ENCODE measurements at regions not wholly inside any gene's neighbourhood (a gene's known extent, or its start where the extent isn't known, plus 50 kb on each side); places are given as distances from the start of the nearest gene placed in this dataset.

DNA sequence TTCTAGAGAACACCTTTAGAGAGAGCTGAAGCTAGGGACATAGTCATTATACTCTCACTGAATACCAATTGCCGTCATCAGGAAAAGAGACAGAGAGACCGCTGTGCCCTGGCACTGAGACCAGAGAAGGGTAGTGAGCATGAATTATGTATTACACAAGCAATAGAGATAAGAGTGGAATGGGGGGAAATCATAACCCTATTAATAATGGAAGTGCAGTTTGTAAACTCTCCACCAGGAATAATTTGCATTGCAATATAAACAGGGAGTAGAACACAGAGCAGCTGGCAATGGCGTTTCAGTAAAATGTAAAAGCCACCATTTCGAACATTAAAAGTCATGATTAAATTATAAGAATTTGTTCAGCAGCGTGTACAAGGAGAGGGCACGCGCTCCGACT lies 244.5 kb downstream of the MAFB start:
- no peak overlapping the region for H2BK12ac ChIP-seq (ENCODE audit: low read depth, low read length)
- H3K9me3 ChIP-seq (ENCODE audit: insufficient read depth in 2 of 2, low read depth in 1 of 2, low read length in 1 of 2), result no peaks in the 10 kb centered on the region; a peak in 1 of 4 replicates
- H3K27ac ChIP-seq (ENCODE audit: low read depth, low read length), result no peak overlapping the region
- no peak overlapping the region for H4K8ac ChIP-seq (ENCODE audit: extremely low read depth, insufficient read depth, low read length)
- H3K79me1 ChIP-seq (ENCODE audit: low read depth, low read length), result no peaks in the 10 kb centered on the region
- H3K79me2 ChIP-seq (ENCODE audit: control insufficient read depth in 1 of 2, insufficient read depth in 2 of 2, low read length in 2 of 2), result no peaks in the 10 kb centered on the region
- no peak overlapping the region for H3K18ac ChIP-seq (ENCODE audit: extremely low read depth, low read length)
- TF ChIP-seq SIX5 (IDR thresholded peaks at IDR 0.05; ENCODE audit: low read depth, low read length), result no peak
- no peak for TF ChIP-seq TAF7 (optimal IDR thresholded peaks at IDR 0.05; ENCODE audit: borderline replicate concordance, low read depth, low read length)
- H2BK20ac ChIP-seq (ENCODE audit: low read length), result no peak overlapping the region
- no peaks in the 10 kb centered on the region for H3K23me2 ChIP-seq (ENCODE audit: low read depth, low read length)
- H2BK120ac ChIP-seq (replicated peaks; ENCODE audit: low read depth, low read length), result no peak overlapping the region
- WGBS, 2 experiments (ENCODE audit: extremely low coverage in 1 of 2, insufficient coverage in 1 of 2, insufficient read length in 1 of 2, insufficient replicate concordance in 2 of 2, low coverage in 1 of 2, low lambda C conversion rate in 2 of 2, missing lambda C conversion rate in 1 of 2), result 98% methylated on average over 8 of the region's 8 CpGs; no CpG with 5 or more reads in 1 of the 2 experiments
- no peak overlapping the region for H2BK15ac ChIP-seq (ENCODE audit: low read length)
- H3K36me3 ChIP-seq (ENCODE audit: control insufficient read depth in 2 of 4, insufficient read depth in 4 of 4, low read length in 3 of 4), result no peaks in the 10 kb centered on the region
- H4K91ac ChIP-seq (replicated peaks; ENCODE audit: insufficient read length, low read length), result no peak overlapping the region
- no peak overlapping the region for H3K14ac ChIP-seq (ENCODE audit: insufficient read length)
- H3K27me3 ChIP-seq (replicated peaks in 1 of 4; ENCODE audit: control insufficient read depth in 3 of 4, extremely low read depth in 1 of 4, insufficient read depth in 3 of 4, low read length in 3 of 4), result no peaks in the 10 kb centered on the region
- H2BK5ac ChIP-seq (ENCODE audit: low read depth, low read length), result no peak overlapping the region
- CTCF ChIA-PET (ENCODE audit: partially characterized antibody), result interaction anchor here (0.9 to 1.2 kb wide), 3 partner anchors 21 to 158 kb away, joined by 3 to 4 read pairs (median 4); no protein-coding TSS in a partner anchor
- H2AK5ac ChIP-seq (ENCODE audit: low read depth, low read length), result no peak overlapping the region
- no peak overlapping the region for H3K4me2 ChIP-seq (ENCODE audit: insufficient read depth in 1 of 2, low read depth in 2 of 2, low read length in 2 of 2)
- POLR2A ChIA-PET (ENCODE audit: partially characterized antibody), result interaction anchor here (1.1 kb wide), 1 partner anchor 11 kb away, joined by 3 read pairs; no protein-coding TSS in a partner anchor
- no peak overlapping the region for H3K9ac ChIP-seq (replicated peaks in 1 of 4; ENCODE audit: extremely low read depth in 1 of 4, low read depth in 3 of 4, low read length in 3 of 4)
- H4K5ac ChIP-seq (ENCODE audit: insufficient read length, low read depth, low read length), result no peak overlapping the region
- DNase-seq (ENCODE audit: low read depth in 1 of 2, low spot score in 2 of 2) (no peak), FAIRE-seq (no peak)
- peaks cover 0 to 3% (median 0%) of the 10 kb centered on the region in 4 experiments; a peak in 2 of 7 replicates for H3K4me1 ChIP-seq (replicated peaks in 1 of 4; ENCODE audit: control insufficient read depth in 3 of 4, insufficient read depth in 4 of 4, low read length in 3 of 4)
- no peaks in the 10 kb centered on the region for H4K20me1 ChIP-seq (replicated peaks in 1 of 2; ENCODE audit: control insufficient read depth in 1 of 2, insufficient read depth in 2 of 2, low read length in 2 of 2)
- no peak overlapping the region for H3K4me3 ChIP-seq (ENCODE audit: extremely low read depth in 1 of 4, insufficient read depth in 2 of 4, low read depth in 3 of 4, low read length in 4 of 4)
- no peak overlapping the region for H3K4ac ChIP-seq (replicated peaks; ENCODE audit: insufficient read length, low read depth, low read length)
- H3K23ac ChIP-seq (ENCODE audit: insufficient read length), result no peak overlapping the region
- H3K56ac ChIP-seq (replicated peaks; ENCODE audit: insufficient read length, low read depth, low read length), result no peak overlapping the region
- H2AFZ ChIP-seq (ENCODE audit: low read length), result no peak overlapping the region
